ENCODE measurements at regions not wholly inside any gene's neighbourhood (a gene's known extent, or its start where the extent isn't known, plus 50 kb on each side); places are given as distances from the start of the nearest gene placed in this dataset.

DNA sequence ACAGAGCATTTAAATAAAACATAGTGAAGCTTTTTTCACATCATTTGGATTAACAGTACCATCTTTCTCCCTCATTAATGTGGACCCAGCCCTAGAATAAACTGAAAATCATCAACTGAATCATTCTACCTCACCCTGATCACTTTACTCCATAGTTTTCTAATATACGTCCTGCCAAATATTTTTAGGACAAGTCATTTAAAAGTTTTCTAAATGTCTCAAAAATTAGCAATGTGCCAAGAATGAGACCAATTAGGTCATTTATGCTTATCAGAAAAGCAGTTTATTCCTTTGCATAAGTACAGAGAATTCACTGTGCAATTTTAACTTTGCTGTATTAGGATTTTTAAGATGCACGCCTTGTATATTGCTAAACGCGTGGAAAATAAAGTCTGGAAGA is 284.4 kb downstream of the PIK3R1 start:
- TF ChIP-seq, protein P1, sequence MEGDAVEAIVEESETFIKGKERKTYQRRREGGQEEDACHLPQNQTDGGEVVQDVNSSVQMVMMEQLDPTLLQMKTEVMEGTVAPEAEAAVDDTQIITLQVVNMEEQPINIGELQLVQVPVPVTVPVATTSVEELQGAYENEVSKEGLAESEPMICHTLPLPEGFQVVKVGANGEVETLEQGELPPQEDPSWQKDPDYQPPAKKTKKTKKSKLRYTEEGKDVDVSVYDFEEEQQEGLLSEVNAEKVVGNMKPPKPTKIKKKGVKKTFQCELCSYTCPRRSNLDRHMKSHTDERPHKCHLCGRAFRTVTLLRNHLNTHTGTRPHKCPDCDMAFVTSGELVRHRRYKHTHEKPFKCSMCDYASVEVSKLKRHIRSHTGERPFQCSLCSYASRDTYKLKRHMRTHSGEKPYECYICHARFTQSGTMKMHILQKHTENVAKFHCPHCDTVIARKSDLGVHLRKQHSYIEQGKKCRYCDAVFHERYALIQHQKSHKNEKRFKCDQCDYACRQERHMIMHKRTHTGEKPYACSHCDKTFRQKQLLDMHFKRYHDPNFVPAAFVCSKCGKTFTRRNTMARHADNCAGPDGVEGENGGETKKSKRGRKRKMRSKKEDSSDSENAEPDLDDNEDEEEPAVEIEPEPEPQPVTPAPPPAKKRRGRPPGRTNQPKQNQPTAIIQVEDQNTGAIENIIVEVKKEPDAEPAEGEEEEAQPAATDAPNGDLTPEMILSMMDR (tag by site-specific recombination; IDR thresholded peaks at IDR 0.05): no peak
- TF ChIP-seq, protein P2, sequence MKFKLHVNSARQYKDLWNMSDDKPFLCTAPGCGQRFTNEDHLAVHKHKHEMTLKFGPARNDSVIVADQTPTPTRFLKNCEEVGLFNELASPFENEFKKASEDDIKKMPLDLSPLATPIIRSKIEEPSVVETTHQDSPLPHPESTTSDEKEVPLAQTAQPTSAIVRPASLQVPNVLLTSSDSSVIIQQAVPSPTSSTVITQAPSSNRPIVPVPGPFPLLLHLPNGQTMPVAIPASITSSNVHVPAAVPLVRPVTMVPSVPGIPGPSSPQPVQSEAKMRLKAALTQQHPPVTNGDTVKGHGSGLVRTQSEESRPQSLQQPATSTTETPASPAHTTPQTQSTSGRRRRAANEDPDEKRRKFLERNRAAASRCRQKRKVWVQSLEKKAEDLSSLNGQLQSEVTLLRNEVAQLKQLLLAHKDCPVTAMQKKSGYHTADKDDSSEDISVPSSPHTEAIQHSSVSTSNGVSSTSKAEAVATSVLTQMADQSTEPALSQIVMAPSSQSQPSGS (tag by site-specific recombination; IDR thresholded peaks at IDR 0.05; ENCODE audit: low read depth): no peak
- TF ChIP-seq GLI4 (tag by site-specific recombination; IDR thresholded peaks at IDR 0.05) (no peak), ZNF335 (tag by site-specific recombination; conservative IDR thresholded peaks at IDR 0.05) (no peak), ZNF10 (tag by site-specific recombination; IDR thresholded peaks at IDR 0.05) (no peak)
- TF ChIP-seq, protein P3, sequence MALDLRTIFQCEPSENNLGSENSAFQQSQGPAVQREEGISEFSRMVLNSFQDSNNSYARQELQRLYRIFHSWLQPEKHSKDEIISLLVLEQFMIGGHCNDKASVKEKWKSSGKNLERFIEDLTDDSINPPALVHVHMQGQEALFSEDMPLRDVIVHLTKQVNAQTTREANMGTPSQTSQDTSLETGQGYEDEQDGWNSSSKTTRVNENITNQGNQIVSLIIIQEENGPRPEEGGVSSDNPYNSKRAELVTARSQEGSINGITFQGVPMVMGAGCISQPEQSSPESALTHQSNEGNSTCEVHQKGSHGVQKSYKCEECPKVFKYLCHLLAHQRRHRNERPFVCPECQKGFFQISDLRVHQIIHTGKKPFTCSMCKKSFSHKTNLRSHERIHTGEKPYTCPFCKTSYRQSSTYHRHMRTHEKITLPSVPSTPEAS (tag by site-specific recombination; IDR thresholded peaks at IDR 0.05): no peak
